AG09309 (cell line): ENCODE measurements at regions not wholly inside any gene's neighbourhood (a gene's known extent, or its start where the extent isn't known, plus 50 kb on each side); places are given as distances from the start of the nearest gene placed in this dataset.

Experiments used
- DNase-seq: peaks from one replicate; pipeline ENCODE4 v3.0.0-alpha.2; 2010; ENCODE audit warnings: low read depth
- H3K4me3 ChIP-seq: 2 replicates; pipeline ENCODE4 v1.5.1; 2011; ENCODE audit warnings: mild to moderate bottlenecking, low read depth, low read length, moderate library complexity; ENCODE audit not compliant: control insufficient read depth
- TF ChIP-seq, protein P1 (sequence below): IDR thresholded peaks from 2 replicates; pipeline ENCODE4 v1.5.1; 2011; ENCODE audit warnings: mild to moderate bottlenecking, low read depth, low read length, inconsistent platforms; ENCODE audit not compliant: insufficient read depth, control insufficient read depth; ENCODE audit errors: missing control alignments

DNA sequence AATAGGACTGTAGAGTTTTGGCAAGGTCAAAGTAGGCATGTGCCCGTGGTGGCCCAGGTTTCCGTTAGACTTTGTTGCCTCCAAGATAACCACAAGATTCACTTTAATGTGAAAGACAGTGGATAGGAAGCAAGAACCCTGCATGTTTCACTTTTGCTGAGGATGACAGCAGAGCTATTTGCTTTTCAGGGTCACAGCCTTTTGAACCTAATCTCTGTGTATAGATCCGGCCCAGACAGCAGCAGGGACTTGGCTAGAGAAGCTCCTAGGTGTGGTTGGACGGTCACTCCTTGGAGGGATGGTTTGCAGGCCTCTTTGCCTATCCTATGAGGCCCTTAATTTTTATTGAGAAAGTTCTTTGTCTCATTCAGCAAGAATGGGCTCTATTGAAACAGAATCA, 538.8 kb downstream of the HACE1 start:
- TF ChIP-seq, protein P1, sequence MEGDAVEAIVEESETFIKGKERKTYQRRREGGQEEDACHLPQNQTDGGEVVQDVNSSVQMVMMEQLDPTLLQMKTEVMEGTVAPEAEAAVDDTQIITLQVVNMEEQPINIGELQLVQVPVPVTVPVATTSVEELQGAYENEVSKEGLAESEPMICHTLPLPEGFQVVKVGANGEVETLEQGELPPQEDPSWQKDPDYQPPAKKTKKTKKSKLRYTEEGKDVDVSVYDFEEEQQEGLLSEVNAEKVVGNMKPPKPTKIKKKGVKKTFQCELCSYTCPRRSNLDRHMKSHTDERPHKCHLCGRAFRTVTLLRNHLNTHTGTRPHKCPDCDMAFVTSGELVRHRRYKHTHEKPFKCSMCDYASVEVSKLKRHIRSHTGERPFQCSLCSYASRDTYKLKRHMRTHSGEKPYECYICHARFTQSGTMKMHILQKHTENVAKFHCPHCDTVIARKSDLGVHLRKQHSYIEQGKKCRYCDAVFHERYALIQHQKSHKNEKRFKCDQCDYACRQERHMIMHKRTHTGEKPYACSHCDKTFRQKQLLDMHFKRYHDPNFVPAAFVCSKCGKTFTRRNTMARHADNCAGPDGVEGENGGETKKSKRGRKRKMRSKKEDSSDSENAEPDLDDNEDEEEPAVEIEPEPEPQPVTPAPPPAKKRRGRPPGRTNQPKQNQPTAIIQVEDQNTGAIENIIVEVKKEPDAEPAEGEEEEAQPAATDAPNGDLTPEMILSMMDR, result no peak
- no peak overlapping the region for H3K4me3 ChIP-seq
- no peak for DNase-seq

DNA sequence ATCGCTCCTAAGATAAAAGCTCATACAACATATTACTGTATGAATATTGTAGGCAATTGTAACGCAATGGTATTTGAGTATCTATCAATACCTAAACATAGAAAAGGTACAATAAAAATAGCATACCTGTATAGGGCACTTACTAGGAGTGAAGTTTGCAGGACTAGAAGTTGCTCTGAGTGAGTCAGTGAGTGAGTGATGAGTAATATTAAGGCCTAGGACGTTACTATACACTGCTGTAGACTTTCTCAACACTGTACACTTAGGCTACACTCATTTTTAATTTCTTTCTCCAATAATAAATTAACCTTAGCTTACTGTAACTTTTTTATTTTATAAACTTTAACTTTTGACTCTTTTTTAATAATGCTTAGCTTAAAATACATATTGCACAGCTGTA, 546.9 kb downstream of the HACE1 start:
- H3K4me3 ChIP-seq, result no peak overlapping the region
- TF ChIP-seq, protein P1, result no peak
- DNase-seq, result no peak

DNA sequence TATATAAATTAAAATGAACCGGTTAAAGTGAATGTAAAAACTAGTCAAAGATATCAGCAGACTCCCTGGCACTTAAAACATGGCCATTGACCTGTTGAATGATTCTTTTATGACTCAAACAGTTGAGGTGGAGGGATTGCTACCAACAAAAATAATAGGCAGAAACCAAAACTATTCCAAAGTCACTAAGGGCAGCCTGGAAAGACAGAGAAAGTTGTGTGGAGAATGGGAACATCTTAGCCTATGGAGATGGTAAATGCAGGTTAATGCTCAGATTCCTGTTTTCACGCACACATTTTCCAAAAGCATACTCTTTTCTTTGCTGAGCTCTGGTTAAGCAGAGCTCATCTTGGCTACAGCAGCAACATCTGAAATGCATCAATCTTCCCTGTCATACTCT, 553.5 kb downstream of the HACE1 start:
- no peak for DNase-seq
- TF ChIP-seq, protein P1, result no peak
- H3K4me3 ChIP-seq, result no peak overlapping the region

DNA sequence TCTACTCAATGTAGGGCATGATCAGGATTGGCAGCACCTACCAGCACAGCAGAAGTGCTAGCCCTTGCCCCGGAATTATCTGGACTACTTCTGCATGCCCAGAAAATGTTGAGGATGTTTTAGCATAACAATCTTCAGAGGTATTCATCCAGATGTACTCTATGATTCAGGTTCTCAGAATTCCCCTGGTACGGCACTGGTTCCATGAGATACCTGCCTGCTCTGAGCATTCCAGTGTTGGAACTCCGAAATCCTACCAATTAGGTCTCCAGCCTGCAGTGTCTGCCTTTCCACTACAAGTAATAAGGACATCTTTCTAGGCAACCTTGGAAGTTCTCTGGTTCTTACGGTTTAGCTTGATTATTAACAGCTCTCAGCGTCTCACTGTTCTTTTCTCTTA, 554.5 kb downstream of the HACE1 start:
- TF ChIP-seq, protein P1, result no peak
- no peak for DNase-seq
- H3K4me3 ChIP-seq, result no peak overlapping the region

DNA sequence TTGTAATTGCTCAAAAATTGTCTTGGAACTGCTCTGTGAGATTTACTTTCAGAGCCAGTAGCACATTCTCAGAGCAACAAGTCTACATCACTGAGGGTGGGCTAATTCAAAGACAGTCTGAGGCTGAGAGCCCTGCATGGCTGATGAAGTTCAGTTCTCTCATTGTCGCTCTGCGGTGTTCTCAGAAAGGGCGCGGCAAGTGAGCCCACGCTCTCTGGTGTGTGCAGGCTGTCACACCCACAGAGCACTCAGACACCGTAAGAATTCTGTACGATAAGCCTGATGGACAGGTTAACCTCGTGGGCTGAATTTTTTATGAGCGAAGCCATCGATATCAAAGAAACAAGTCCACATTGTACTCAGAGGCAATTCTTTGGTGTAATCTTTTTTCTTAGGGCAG, 557.8 kb downstream of the HACE1 start:
- TF ChIP-seq, protein P1, result no peak
- H3K4me3 ChIP-seq, result no peak overlapping the region
- DNase-seq, result no peak

DNA sequence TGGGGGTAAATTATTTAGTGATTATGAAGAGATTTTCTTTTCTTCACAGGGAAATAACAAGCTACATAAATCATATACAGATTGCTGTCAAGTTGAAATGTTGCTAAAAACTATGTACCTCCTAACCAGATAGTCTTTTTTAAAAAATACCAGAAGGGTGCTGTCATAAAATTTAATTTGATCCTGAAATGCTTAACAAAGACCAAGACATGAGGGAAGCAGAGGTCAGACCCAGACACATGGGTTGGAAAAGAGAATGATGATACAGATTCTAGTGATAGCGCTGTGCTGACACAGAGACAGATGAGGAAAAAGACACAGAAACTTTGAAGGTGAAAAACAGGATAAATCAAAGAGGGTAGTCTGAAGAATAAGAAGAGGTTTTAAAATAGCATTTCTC, 573.1 kb downstream of the HACE1 start:
- TF ChIP-seq, protein P1, result no peak
- no peak overlapping the region for H3K4me3 ChIP-seq
- no peak for DNase-seq

DNA sequence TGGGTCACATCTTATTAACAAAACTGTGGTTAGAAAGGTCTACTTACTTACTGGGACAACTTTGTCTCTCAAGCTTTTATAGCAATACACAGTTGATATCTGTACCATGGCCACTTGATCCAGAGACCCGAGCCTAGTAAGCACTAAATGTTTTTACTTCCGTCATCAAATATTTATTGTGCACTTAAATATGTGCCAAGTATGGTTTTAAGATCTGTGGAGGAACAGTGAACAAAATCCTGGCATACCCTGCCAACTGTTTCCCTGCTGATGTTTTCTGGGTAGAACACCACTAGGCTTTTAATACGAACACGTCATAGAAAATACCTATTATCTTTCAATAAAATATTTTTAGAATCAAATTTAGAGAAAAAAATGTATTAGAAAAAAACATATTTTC, 574.8 kb downstream of the HACE1 start:
- H3K4me3 ChIP-seq, result no peak overlapping the region
- no peak for DNase-seq

More for the DNA sequence above, 574.8 kb downstream of the HACE1 start:
- TF ChIP-seq, protein P1, result no peak
